LNCAP (cell line): ENCODE measurements at regions not wholly inside any gene's neighbourhood (a gene's known extent, or its start where the extent isn't known, plus 50 kb on each side); places are given as distances from the start of the nearest gene placed in this dataset.

ENCODE experiments used
- TF ChIP-seq, protein P1 (sequence below): fragments of 450-650 bp; IDR thresholded peaks from 2 replicates; pipeline ENCODE4 v1.5.1; 2017; ENCODE audit warnings: mild to moderate bottlenecking

GRCh38 chr4:128725405-128726055 lies 84.0 kb upstream of the JADE1 start:
- TF ChIP-seq, protein P1, sequence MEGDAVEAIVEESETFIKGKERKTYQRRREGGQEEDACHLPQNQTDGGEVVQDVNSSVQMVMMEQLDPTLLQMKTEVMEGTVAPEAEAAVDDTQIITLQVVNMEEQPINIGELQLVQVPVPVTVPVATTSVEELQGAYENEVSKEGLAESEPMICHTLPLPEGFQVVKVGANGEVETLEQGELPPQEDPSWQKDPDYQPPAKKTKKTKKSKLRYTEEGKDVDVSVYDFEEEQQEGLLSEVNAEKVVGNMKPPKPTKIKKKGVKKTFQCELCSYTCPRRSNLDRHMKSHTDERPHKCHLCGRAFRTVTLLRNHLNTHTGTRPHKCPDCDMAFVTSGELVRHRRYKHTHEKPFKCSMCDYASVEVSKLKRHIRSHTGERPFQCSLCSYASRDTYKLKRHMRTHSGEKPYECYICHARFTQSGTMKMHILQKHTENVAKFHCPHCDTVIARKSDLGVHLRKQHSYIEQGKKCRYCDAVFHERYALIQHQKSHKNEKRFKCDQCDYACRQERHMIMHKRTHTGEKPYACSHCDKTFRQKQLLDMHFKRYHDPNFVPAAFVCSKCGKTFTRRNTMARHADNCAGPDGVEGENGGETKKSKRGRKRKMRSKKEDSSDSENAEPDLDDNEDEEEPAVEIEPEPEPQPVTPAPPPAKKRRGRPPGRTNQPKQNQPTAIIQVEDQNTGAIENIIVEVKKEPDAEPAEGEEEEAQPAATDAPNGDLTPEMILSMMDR: no peak

DNA sequence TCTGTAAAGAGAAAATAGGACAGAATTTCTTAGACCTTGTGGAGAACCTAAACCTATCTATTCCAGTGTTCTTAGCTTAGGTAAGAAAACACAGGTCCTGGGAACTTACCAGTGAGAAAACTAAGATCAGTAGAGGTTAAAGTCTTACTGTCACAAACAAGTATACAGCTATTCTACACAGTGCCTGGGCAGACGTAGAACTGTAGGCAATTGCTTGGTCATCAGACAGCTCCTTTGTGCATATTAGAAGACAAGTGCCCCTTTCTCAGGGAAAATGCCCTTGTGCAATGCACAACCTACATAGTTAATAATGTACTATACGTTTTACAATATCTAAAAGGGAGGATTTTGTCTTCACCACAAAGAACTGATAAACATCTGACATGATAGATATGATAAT lies 86.6 kb upstream of the JADE1 start:
- TF ChIP-seq, protein P1: no peak

GRCh38 chr4:128721896-128722295 lies 87.6 kb upstream of the JADE1 start:
- TF ChIP-seq, protein P1: no peak

DNA sequence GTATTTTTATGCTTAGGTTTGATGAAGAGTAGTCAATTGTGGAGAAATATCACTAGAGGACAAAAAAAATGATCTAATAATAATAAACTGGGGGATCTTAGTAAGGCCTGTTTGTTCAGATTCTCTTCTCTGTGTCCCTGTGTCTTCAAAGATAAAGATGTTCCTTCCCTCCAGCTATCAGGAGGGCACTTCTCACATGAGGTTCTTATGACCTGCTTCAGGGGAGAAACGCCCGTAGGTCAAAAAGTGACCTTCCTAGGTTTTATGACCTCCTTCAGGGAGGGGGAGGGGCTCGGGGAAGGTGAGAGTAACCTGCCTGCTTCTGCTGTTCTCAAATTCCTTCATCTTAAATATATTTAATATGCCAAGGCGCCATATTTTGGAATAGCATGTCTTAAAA lies 89.2 kb upstream of the JADE1 start:
- TF ChIP-seq, protein P1: no peak

DNA sequence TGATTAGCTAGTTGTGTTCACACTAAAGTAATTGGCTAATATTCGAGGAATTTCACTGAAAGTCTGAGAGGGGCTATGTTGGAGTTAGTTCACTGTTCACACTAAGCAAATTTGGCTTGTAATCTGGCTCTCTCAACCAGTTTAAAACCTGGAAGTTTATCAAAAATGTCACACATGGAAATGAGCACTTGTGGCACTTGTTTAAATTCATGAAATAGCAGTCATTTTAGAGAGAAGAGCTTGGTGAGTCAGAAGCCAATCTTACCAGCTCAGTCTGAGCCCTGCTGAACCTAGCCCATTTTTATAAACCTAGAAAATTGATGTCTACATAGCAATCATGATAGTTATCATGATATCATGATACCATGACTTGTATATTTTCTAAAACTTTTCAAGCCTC lies 90.7 kb upstream of the JADE1 start:
- TF ChIP-seq, protein P1: no peak

DNA sequence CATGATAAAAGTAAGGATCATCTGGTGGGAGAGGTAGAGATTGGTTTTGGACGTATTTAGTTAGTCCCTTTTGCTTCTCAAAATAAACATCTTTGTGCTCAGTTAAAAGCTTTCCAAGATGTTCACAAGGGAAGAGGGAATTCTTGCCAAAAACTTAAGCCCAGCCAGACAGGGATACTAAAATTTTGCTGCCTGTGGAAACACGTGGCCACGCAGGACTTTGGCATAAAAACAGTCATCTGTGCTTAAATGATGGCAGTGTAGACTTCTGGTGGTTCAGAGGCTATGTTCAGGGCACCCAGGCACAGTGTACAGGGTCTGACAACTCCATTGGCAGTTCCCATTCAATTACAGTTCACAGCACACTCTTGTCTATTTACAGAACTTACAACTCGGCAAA lies 93.2 kb upstream of the JADE1 start:
- TF ChIP-seq, protein P1: no peak

DNA sequence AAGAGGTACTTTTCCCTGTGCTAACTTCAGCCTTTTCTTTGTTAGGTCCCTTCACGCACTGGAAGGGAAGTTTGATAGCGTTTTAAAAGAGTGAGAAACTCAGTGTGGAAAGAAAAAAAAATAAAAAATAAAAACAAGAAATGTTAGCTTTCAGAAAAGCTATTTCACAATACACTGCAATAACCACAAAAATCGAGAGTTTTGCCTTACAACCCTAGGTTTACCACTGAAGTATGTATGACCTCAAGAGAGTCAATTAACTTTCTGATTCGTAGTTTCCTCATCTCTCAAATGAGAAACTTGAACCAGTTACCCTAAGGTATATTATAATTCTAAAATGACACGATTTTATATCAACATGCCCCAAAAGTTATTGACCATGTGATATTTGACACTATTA lies 93.9 kb upstream of the JADE1 start:
- TF ChIP-seq, protein P1: no peak

DNA sequence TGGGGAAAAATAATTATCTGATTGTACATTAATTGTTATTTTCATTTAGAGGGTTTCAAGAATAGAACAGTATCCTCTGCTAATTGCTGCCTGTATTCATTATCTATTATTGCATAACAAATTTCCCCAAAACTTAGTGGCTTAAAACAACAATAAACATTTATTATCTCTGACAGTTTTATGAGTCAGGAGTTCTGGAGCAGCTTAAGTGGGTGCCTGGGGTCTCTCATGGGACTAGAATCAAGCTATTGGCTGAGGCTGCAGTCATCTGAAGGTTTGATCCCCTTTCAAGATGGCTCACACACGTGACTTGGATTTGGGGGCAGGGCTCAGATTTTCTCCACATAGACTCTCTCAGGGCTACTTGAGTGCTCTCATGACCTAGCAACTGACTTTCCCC lies 98.1 kb upstream of the JADE1 start:
- TF ChIP-seq, protein P1: no peak
